Suprapubic skin (tissue), 3 donors: ENCODE measurements at regions not wholly inside any gene's neighbourhood (a gene's known extent, or its start where the extent isn't known, plus 50 kb on each side); places are given as distances from the start of the nearest gene placed in this dataset.

Source experiments
- POLR2A ChIP-seq, 2 donors: fragments of 450-650 bp; IDR thresholded peaks; one replicate each; pipeline ENCODE4 v1.6.1; 2017; ENCODE audit warnings: antibody characterized with exemption in 2 of 2, mild to moderate bottlenecking in 2 of 2, moderate library complexity in 2 of 2
- TF ChIP-seq, protein P1 (sequence below), 2 donors: fragments of 200-600 bp in 1 of 2; fragments of 450-650 bp in 1 of 2; sonication (generic) in 1 of 2; IDR thresholded peaks; one replicate each; pipeline ENCODE4 v1.5.1; 2016 to 2019; ENCODE audit warnings: antibody characterized with exemption in 2 of 2, mild to moderate bottlenecking in 1 of 2, moderate library complexity in 1 of 2

DNA sequence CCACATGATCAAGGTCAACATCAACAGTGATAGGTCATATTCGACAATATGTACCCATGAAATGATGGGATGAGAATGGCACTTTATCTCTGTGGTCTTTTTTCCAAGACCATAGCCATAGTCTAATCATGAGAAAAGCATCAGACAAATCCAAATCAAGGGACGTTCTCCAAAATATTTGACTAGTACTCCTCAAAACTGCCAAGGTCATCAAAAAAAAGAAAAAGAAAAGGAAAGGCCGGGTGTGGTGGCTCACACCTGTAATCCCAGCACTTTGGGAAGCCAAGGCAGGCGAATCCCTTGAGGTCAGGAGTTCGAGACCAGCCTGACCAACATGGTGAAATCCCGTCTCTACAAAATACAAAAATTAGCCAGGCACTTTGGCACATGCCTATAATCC is 318.3 kb downstream of the TAFA4 start:
- TF ChIP-seq, protein P1, sequence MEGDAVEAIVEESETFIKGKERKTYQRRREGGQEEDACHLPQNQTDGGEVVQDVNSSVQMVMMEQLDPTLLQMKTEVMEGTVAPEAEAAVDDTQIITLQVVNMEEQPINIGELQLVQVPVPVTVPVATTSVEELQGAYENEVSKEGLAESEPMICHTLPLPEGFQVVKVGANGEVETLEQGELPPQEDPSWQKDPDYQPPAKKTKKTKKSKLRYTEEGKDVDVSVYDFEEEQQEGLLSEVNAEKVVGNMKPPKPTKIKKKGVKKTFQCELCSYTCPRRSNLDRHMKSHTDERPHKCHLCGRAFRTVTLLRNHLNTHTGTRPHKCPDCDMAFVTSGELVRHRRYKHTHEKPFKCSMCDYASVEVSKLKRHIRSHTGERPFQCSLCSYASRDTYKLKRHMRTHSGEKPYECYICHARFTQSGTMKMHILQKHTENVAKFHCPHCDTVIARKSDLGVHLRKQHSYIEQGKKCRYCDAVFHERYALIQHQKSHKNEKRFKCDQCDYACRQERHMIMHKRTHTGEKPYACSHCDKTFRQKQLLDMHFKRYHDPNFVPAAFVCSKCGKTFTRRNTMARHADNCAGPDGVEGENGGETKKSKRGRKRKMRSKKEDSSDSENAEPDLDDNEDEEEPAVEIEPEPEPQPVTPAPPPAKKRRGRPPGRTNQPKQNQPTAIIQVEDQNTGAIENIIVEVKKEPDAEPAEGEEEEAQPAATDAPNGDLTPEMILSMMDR (IDR thresholded peaks at IDR 0.05), result no peak
- no peak for TF ChIP-seq POLR2A (IDR thresholded peaks at IDR 0.05)
